GM06990 (cell line): ENCODE measurements at regions not wholly inside any gene's neighbourhood (a gene's known extent, or its start where the extent isn't known, plus 50 kb on each side); places are given as distances from the start of the nearest gene placed in this dataset.
"Not testable (repeated sequence)": the region's sequence is repeated elsewhere in the genome, so short reads cannot be mapped to it uniquely, and the experiment has no call there.

Experiments
- DNase-seq: peaks from one replicate; pipeline ENCODE4 v3.0.0-alpha.2; 2011; ENCODE audit not compliant: insufficient read length; ENCODE audit errors: extremely low read depth
- H3K27me3 ChIP-seq: replicated peaks from 2 replicates; pipeline ENCODE4 v1.6.0; 2011; ENCODE audit warnings: low read length; ENCODE audit not compliant: control insufficient read depth, insufficient read depth
- H3K36me3 ChIP-seq: 2 replicates; pipeline ENCODE4 v1.5.1; 2011; ENCODE audit warnings: low read length; ENCODE audit not compliant: control insufficient read depth, insufficient read depth
- H3K4me3 ChIP-seq: replicated peaks from 2 replicates; pipeline ENCODE4 v1.5.1; 2011; ENCODE audit warnings: low read depth, mild to moderate bottlenecking, control low read depth, low read length
- TF ChIP-seq, protein P1 (sequence below): IDR thresholded peaks from 2 replicates; pipeline ENCODE4 v1.5.1; 2011; ENCODE audit warnings: low read length, control low read depth, mild to moderate bottlenecking, inconsistent platforms; ENCODE audit not compliant: insufficient read depth, poor library complexity, severe bottlenecking

DNA sequence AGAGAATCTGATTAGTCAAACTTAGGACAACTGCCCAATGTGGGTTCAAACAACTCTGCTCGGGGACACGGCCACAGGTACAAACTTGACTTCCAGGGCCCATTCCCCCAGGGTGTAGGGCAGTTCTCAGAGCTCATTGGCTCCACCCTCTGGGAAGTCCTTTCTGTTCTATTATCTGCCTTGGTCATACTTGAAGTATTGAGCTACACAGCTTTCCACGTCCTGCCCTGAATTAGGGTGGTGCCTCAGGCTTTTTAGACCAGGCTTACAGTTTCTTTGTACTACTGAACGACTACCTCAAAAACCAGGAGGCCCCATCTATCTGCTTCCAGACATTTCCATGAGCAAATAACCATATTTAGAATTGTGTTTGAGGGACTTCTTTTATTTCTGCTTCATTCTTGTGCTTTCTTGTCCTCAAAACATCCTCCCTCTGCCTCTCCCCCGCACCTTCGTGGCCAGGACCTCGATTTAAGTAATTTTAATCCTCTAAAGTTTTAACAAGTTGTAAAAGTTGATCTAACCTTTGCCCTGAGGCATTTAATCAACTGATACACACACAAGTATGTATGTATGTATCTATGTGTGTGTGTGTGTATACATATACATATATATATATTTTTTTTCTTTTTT lies 281.7 kb upstream of the AMIGO2 start:
- TF ChIP-seq, protein P1, sequence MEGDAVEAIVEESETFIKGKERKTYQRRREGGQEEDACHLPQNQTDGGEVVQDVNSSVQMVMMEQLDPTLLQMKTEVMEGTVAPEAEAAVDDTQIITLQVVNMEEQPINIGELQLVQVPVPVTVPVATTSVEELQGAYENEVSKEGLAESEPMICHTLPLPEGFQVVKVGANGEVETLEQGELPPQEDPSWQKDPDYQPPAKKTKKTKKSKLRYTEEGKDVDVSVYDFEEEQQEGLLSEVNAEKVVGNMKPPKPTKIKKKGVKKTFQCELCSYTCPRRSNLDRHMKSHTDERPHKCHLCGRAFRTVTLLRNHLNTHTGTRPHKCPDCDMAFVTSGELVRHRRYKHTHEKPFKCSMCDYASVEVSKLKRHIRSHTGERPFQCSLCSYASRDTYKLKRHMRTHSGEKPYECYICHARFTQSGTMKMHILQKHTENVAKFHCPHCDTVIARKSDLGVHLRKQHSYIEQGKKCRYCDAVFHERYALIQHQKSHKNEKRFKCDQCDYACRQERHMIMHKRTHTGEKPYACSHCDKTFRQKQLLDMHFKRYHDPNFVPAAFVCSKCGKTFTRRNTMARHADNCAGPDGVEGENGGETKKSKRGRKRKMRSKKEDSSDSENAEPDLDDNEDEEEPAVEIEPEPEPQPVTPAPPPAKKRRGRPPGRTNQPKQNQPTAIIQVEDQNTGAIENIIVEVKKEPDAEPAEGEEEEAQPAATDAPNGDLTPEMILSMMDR = peak; percentile 21
- Histone ChIP-seq H3K4me3 (peak overlapping the region; percentile 19; the same call in 1 of the 2 replicates), H3K27me3 (no peaks in the 10 kb centered on the region), H3K36me3 (no peaks in the 10 kb centered on the region)
- peak; percentile 26 for DNase-seq

DNA sequence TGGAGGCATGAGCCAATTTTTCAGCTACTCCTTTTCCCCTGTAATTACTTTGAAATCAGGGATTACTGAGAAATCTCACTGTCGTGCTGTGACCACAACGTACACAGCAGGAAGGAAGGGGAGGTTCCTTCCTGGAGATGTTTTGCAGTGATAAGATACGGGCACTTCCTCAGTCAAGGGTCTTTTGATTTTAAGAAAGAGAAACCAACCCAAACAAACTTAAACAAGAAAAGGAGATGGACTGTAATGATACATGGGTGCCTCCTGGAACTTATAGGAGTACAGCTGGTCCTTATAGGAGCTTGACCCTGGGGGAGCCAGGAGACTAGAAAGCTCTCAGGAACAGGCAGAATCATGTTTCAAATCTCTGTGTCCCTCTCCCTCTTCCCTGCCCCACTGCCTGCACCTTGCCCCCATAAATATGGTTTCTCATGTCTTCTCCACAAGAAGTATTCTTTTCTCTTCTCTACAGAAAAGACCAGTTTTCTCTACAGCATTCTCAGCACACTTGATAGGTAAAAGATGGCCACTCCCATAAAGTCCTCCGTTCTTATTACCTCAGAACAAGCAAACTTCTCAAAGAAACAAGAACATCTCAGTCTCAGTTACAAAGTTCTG lies 281.1 kb upstream of the AMIGO2 start:
- Histone ChIP-seq H3K4me3 (peak overlapping the region; percentile 19; the same call in 1 of the 2 replicates), H3K36me3 (no peaks in the 10 kb centered on the region), H3K27me3 (no peaks in the 10 kb centered on the region)
- TF ChIP-seq, protein P1 = no peak
- DNase-seq = peak; percentile 28

DNA sequence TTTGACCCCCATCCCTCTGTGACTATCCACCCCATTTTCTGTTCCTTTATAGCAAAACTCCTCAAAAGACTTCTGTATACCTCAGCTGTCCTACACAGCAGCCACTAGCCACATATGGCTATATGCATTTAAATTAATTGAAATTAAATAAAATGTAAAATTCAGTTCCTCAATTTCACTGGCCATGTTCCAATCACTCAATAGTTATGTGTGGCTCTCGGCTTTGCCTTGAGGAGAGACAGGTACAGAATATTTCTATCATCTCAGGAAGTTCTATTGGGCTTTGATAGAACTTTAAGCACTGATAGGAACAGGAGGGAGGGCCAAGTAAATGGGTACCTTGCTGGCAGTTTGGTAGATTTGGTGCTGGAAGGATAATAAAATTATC lies 280.3 kb upstream of the AMIGO2 start:
- Histone ChIP-seq H3K27me3 (no peaks in the 10 kb centered on the region), H3K4me3 (no peak overlapping the region), H3K36me3 (no peaks in the 10 kb centered on the region)
- no peak for DNase-seq
- TF ChIP-seq, protein P1 = no peak

DNA sequence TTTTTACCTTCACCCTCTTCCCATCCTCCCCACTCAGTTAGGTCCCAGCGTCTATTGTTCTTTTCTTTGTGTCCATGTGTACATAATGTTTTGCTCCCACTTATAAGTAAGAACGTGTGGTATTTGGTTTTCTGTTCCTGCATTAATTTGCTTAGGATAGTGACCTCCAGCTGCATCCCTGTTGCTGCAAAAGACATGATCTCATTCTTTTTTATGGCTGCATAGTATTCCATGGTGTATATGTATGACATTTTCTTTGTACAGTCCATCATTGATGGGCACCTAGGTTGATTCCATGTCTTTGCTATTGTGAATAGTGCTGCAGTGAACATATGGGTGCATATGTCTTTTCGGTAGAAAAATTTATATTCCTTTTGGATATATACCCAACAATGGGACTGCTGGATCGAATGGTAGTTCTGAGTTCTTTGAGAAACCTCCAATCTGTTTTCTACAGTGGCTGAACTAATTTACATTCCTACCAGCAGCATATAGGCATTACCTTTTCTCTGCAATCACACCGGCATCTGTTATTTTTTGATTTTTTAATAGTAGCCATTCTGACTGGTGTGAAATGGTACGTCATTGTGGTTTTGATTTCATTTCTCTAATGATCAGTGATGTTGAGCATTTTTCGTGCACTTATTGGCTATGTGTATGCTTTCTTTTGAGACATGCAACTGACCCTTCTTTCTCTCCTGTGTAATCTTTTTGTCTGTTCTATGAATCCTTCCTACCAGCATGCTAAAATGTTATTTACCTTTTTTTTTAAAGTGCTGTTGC lies 279.7 kb upstream of the AMIGO2 start:
- TF ChIP-seq, protein P1 = no peak
- no peaks in the 10 kb centered on the region for H3K27me3 ChIP-seq
- H3K4me3 ChIP-seq = no peak overlapping the region
- DNase-seq = no peak
- no peaks in the 10 kb centered on the region for H3K36me3 ChIP-seq

DNA sequence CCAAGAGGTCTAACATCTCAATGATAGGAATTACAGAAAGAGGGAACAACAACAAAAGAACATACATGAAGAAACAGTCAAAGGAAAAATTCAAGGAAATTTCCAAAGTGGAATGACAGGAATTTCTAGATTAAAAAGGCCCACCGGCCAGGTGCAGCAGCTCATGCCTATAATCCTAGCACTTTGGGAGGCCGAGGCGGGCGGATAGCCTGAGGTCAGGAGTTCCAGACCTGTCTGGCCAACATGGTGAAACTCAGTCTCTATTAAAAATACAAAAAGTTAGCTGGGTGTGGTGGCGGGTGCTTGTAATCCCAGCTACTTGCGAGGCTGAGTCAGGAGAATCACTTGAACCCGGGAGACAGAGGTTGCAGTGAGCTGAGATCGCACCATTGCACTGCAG lies 277.2 kb upstream of the AMIGO2 start:
- DNase-seq, H3K36me3 ChIP-seq, H3K4me3 ChIP-seq, H3K27me3 ChIP-seq: not testable (repeated sequence)

DNA sequence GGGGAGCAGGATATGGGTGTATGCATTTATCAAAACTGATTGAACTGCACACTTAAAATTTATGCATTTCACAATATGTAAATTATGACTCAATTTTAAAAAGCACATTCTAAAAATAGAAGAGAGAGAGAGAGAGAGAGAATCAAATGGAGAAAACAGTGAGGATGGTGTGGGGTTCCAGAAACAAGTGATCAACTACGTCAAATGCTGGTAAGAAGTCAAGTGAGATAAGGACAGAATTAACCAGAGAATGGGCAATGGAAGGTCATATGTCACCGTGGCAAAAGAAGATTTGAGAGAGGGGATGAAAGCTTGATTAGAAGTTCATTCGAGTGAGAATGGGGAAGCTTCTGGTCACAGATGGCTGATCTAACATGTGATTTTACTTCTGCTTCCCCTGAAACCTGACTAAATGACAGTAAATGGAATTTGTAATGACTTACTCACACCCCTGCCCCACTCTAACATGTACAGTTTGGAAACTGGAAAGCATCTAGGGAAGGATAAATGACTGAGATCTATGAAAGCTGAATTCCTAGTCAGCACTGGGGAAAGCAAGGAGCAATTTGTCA lies 276.5 kb upstream of the AMIGO2 start:
- TF ChIP-seq, protein P1 = no peak
- DNase-seq = peak; percentile 68
- H3K27me3 ChIP-seq = no peaks in the 10 kb centered on the region
- no peaks in the 10 kb centered on the region for H3K36me3 ChIP-seq
- no peak overlapping the region for H3K4me3 ChIP-seq
